HCT116 (cell line): ENCODE measurements at regions not wholly inside any gene's neighbourhood (a gene's known extent, or its start where the extent isn't known, plus 50 kb on each side); places are given as distances from the start of the nearest gene placed in this dataset.

ENCODE experiments used
- CTCF ChIP-seq, 3 experiments: fragments of 200-600 bp in 1 of 3; sonication (generic) in 1 of 3; IDR thresholded peaks in 2 of 3; conservative IDR thresholded peaks in 1 of 3; 2 replicates each; pipeline ENCODE4 v1.5.1; 2012 to 2017; ENCODE audit warnings: low read depth in 2 of 3, low read length in 2 of 3, antibody characterized with exemption in 1 of 3, borderline replicate concordance in 1 of 3, control low read depth in 1 of 3, mild to moderate bottlenecking in 1 of 3, mixed read lengths in 1 of 3, mixed run types in 1 of 3, moderate library complexity in 1 of 3; ENCODE audit not compliant: insufficient read depth in 1 of 3
- ELF1 ChIP-seq: IDR thresholded peaks from 2 replicates; pipeline ENCODE4 v1.6.1; 2012; ENCODE audit warnings: low read depth, borderline replicate concordance
- EZH2 ChIP-seq: fragments of 200-600 bp; sonication (generic); IDR thresholded peaks from 2 replicates; pipeline ENCODE4 v1.6.1; 2017; ENCODE audit warnings: antibody characterized with exemption, mixed run types
- EZH2phosphoT487 ChIP-seq: fragments of 200-600 bp; IDR thresholded peaks from 2 replicates; pipeline ENCODE4 v1.6.1; 2018; ENCODE audit warnings: antibody characterized with exemption, borderline replicate concordance
- JUND ChIP-seq: IDR thresholded peaks from 2 replicates; pipeline ENCODE4 v1.6.1; 2012
- POLR2A ChIP-seq: IDR thresholded peaks from 2 replicates; pipeline ENCODE4 v1.7.0; 2011; ENCODE audit warnings: borderline replicate concordance; ENCODE audit not compliant: insufficient read depth, insufficient read length; ENCODE audit errors: extremely low read depth
- SP1 ChIP-seq: IDR thresholded peaks from 2 replicates; pipeline ENCODE4 v1.6.1; 2012; ENCODE audit warnings: low read depth

- no peak for TF ChIP-seq CTCF (IDR thresholded peaks at IDR 0.05 in 2 of 3, conservative IDR thresholded peaks at IDR 0.05 in 1 of 3; ENCODE audit: borderline replicate concordance in 1 of 3, insufficient read depth in 1 of 3, low read depth in 2 of 3, low read length in 2 of 3)
- TF ChIP-seq SP1 = no peak
- TF ChIP-seq EZH2 = no peak
- no peak for TF ChIP-seq JUND
- TF ChIP-seq EZH2phosphoT487 = no peak
- TF ChIP-seq ELF1 = no peak
- no peak for TF ChIP-seq POLR2A
These were observed 301.7 kb upstream of the DAB2 start for GRCh38 chr5:39726467-39726866.
